Uterus (tissue), 2 donors: ENCODE measurements at regions not wholly inside any gene's neighbourhood (a gene's known extent, or its start where the extent isn't known, plus 50 kb on each side); places are given as distances from the start of the nearest gene placed in this dataset.
"Not testable (repeated sequence)": the region's sequence is repeated elsewhere in the genome, so short reads cannot be mapped to it uniquely, and the experiment has no call there.

Source experiments
- CTCF ChIP-seq, 4 experiments: fragments of 200-600 bp in 2 of 4; fragments of 450-650 bp in 2 of 4; sonication (generic) in 2 of 4; IDR thresholded peaks; one replicate each; pipeline ENCODE4 v1.5.1; 2016 to 2019; ENCODE audit warnings: antibody characterized with exemption in 4 of 4, mild to moderate bottlenecking in 2 of 4, moderate library complexity in 1 of 4
- POLR2A ChIP-seq, 2 donors: fragments of 450-650 bp; IDR thresholded peaks; one replicate each; pipeline ENCODE4 v1.6.1; 2016; ENCODE audit warnings: antibody characterized with exemption in 2 of 2, mild to moderate bottlenecking in 1 of 2, moderate library complexity in 1 of 2

- not testable (repeated sequence) for TF ChIP-seq POLR2A, CTCF (IDR thresholded peaks at IDR 0.05)
These were observed 798.6 kb downstream of the PLCL1 start for GRCh38 chr2:198602986-198603385.
